SU-DHL-6 (cell line): ENCODE measurements at regions not wholly inside any gene's neighbourhood (a gene's known extent, or its start where the extent isn't known, plus 50 kb on each side); places are given as distances from the start of the nearest gene placed in this dataset.

ENCODE experiments used
- H2AFZ ChIP-seq: fragments of 200-600 bp; sonication (generic); 2 replicates; pipeline ENCODE4 v1.6.1; 2014; ENCODE audit warnings: low read depth, mild to moderate bottlenecking, moderate library complexity, mixed read lengths, antibody characterized with exemption, low read length; ENCODE audit not compliant: severe bottlenecking
- H3F3A ChIP-seq: fragments of 200-600 bp; shearing (Covaris generic); 2 replicates; pipeline ENCODE4 v1.6.0; 2016; ENCODE audit warnings: antibody characterized with exemption, mild to moderate bottlenecking; ENCODE audit not compliant: insufficient read depth
- H3K27ac ChIP-seq: fragments of 200-600 bp; sonication (generic); 2 replicates; pipeline ENCODE4 v1.5.1; 2016; ENCODE audit warnings: low read depth, mild to moderate bottlenecking, low read length, moderate library complexity, mixed read lengths
- H3K27me3 ChIP-seq: fragments of 200-600 bp; sonication (generic), shearing (Covaris generic); 2 replicates; pipeline ENCODE4 v1.6.0; 2014; ENCODE audit warnings: mild to moderate bottlenecking, low read length
- H3K36me3 ChIP-seq: fragments of 200-600 bp; sonication (generic); 2 replicates; pipeline ENCODE4 v1.6.1; 2014; ENCODE audit warnings: mild to moderate bottlenecking, low read length, mixed read lengths
- H3K4me2 ChIP-seq: fragments of 300-600, 200-600 bp; shearing (Covaris generic), sonication (generic); 2 replicates; pipeline ENCODE4 v1.6.0; 2014; ENCODE audit warnings: low read length, low read depth, mild to moderate bottlenecking; ENCODE audit not compliant: poor library complexity, severe bottlenecking
- H3K4me3 ChIP-seq: fragments of 200-600 bp; sonication (generic); 2 replicates; pipeline ENCODE4 v1.5.1; 2014; ENCODE audit warnings: antibody characterized with exemption, low read length, mild to moderate bottlenecking, mixed read lengths; ENCODE audit not compliant: insufficient read depth, poor library complexity, severe bottlenecking
- H3K79me2 ChIP-seq: fragments of 200-600 bp; sonication (generic); 2 replicates; pipeline ENCODE4 v1.6.1; 2014; ENCODE audit warnings: mild to moderate bottlenecking, low read length, moderate library complexity; ENCODE audit not compliant: insufficient read depth
- H3K9ac ChIP-seq: fragments of 200-600 bp; sonication (generic); 2 replicates; pipeline ENCODE4 v1.7.0; 2014; ENCODE audit warnings: mild to moderate bottlenecking, low read length
- H3K9me2 ChIP-seq: fragments of 200-600 bp; sonication (generic); replicated peaks from 2 replicates; pipeline ENCODE4 v1.6.1; 2014; ENCODE audit warnings: low read length; ENCODE audit not compliant: insufficient read depth
- H3K9me3 ChIP-seq: fragments of 200-600 bp; sonication (generic); 2 replicates; pipeline ENCODE4 v1.6.1; 2014; ENCODE audit warnings: low read length, mixed read lengths; ENCODE audit not compliant: insufficient read depth
- H4K20me1 ChIP-seq: fragments of 200-600 bp; sonication (generic); 2 replicates; pipeline ENCODE4 v1.6.1; 2014; ENCODE audit warnings: low read depth, mild to moderate bottlenecking, antibody characterized with exemption, low read length, moderate library complexity, mixed read lengths
- EZH2phosphoT487 ChIP-seq: fragments of 200-600 bp; sonication (generic), shearing (Covaris generic); conservative IDR thresholded peaks from 2 replicates; pipeline ENCODE4 v1.6.1; 2018; ENCODE audit warnings: mild to moderate bottlenecking, antibody characterized with exemption, low read length, moderate library complexity, mixed read lengths
- TF ChIP-seq, protein P1 (sequence below): fragments of 200-600 bp; sonication (generic); IDR thresholded peaks from one replicate; pipeline ENCODE4 v1.5.1; 2017; ENCODE audit warnings: antibody characterized with exemption, mild to moderate bottlenecking, low read length, moderate library complexity; ENCODE audit not compliant: insufficient read depth, poor library complexity, severe bottlenecking

DNA sequence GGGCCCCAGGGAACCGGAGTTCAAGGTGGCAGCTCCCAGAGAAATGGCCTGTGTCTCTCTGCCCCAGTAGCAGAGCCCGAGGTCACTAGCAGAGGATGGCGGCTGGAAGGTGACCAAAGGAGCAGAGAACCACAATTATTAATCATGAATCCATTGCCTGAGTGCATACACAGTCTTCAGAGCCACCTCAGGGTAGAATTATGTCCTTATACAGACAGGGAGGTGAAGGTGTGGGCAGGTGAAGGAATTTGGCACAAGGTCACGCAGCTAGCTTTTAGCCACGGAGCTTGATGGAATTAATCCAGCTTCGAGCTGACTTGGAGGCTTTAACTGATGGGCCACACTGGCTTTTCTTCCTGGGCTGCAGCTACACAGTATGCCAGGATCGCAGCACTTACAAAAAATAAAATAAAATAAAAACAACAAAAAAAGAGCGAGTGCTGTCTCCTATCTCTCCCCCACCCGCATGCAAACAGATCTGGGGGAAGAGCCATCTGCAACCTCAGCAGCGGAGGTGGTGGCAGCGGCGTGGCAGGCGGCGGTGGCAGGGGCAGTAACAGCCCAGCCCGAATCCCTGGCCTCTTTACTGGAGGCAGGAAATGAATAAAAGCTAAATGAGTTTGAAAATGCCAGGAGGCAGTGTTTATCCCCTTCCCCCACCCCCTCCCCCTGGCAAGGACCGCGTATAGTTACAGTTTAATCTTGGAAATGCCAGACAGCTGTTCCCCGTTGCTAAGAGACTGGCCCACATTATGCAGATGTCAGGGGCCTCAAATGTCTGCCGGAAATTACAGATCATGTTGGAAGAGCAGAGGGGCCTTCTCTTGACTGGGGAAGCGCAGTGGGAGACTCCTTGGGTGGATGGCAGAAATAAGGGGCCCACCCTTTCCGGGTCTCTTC lies 93.5 kb downstream of the LRRC74A start:
- no peak overlapping the region for H3K27ac ChIP-seq

More for the DNA sequence above, 93.5 kb downstream of the LRRC74A start:
- H3K9me2 ChIP-seq: no peaks in the 10 kb centered on the region
- H3K79me2 ChIP-seq: no peaks in the 10 kb centered on the region
- TF ChIP-seq EZH2phosphoT487: no peak
- TF ChIP-seq, protein P1, sequence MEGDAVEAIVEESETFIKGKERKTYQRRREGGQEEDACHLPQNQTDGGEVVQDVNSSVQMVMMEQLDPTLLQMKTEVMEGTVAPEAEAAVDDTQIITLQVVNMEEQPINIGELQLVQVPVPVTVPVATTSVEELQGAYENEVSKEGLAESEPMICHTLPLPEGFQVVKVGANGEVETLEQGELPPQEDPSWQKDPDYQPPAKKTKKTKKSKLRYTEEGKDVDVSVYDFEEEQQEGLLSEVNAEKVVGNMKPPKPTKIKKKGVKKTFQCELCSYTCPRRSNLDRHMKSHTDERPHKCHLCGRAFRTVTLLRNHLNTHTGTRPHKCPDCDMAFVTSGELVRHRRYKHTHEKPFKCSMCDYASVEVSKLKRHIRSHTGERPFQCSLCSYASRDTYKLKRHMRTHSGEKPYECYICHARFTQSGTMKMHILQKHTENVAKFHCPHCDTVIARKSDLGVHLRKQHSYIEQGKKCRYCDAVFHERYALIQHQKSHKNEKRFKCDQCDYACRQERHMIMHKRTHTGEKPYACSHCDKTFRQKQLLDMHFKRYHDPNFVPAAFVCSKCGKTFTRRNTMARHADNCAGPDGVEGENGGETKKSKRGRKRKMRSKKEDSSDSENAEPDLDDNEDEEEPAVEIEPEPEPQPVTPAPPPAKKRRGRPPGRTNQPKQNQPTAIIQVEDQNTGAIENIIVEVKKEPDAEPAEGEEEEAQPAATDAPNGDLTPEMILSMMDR: no peak
- H3K9me3 ChIP-seq: no peaks in the 10 kb centered on the region
- no peaks in the 10 kb centered on the region for H4K20me1 ChIP-seq
- H2AFZ ChIP-seq: no peak overlapping the region
- H3K4me3 ChIP-seq: no peak overlapping the region
- no peak overlapping the region for H3K4me2 ChIP-seq
- H3K27me3 ChIP-seq: no peaks in the 10 kb centered on the region
- H3K36me3 ChIP-seq: no peaks in the 10 kb centered on the region
- no peaks in the 10 kb centered on the region for H3F3A ChIP-seq
- no peak overlapping the region for H3K9ac ChIP-seq
